HepG2 (cell line): ENCODE measurements at regions not wholly inside any gene's neighbourhood (a gene's known extent, or its start where the extent isn't known, plus 50 kb on each side); places are given as distances from the start of the nearest gene placed in this dataset.

ENCODE experiments used
- FOXO1 ChIP-seq: sonication (generic); formaldehyde crosslinking; IDR thresholded peaks from 2 replicates; pipeline ENCODE4 v1.4.0; 2020; ENCODE audit warnings: missing genetic modification reagents
- HNRNPH1 ChIP-seq: fragments of 200-400 bp; formaldehyde crosslinking; optimal IDR thresholded peaks from 2 replicates; pipeline ENCODE3; 2017; ENCODE audit warnings: mild to moderate bottlenecking, low read depth, low read length
- HOXA9 ChIP-seq: sonication (generic); formaldehyde crosslinking; IDR thresholded peaks from 2 replicates; pipeline ENCODE4 v1.8.1; 2022; ENCODE audit warnings: missing genetic modification reagents, mild to moderate bottlenecking, moderate library complexity, borderline replicate concordance
- NONO ChIP-seq, 2 experiments: fragments of 450-650 bp in 1 of 2; sonication (generic) in 1 of 2; formaldehyde crosslinking in 1 of 2; IDR thresholded peaks in 1 of 2; conservative IDR thresholded peaks in 1 of 2; 2 replicates each; pipeline versions ENCODE4 v1.6.1 to v1.8.0; 2017 to 2022; ENCODE audit warnings: mild to moderate bottlenecking in 1 of 2, missing genetic modification reagents in 1 of 2, moderate library complexity in 1 of 2
- PRMT3 ChIP-seq: sonication (generic); formaldehyde crosslinking; IDR thresholded peaks from 2 replicates; pipeline ENCODE4 v1.8.1; 2022; ENCODE audit warnings: low read depth, mild to moderate bottlenecking, moderate library complexity, missing genetic modification reagents, borderline replicate concordance
- RBAK ChIP-seq: sonication (generic); formaldehyde crosslinking; IDR thresholded peaks from 2 replicates; pipeline ENCODE4 v1.5.1; 2020; ENCODE audit warnings: mild to moderate bottlenecking, missing genetic modification reagents
- RBFOX2 ChIP-seq: fragments of 200-400 bp; formaldehyde crosslinking; IDR thresholded peaks from 2 replicates; pipeline ENCODE4 v1.6.1; 2017; ENCODE audit warnings: low read depth, mild to moderate bottlenecking, low read length
- TBX3 ChIP-seq: fragments of 450-650 bp; IDR thresholded peaks from 2 replicates; pipeline ENCODE4 v1.6.1; 2017; ENCODE audit warnings: antibody characterized with exemption, mild to moderate bottlenecking, inconsistent platforms, borderline replicate concordance
- TFE3 ChIP-seq: IDR thresholded peaks from 2 replicates; pipeline ENCODE4 v1.6.1; 2016
- U2AF2 ChIP-seq: fragments of 200-400 bp; formaldehyde crosslinking; IDR thresholded peaks from 2 replicates; pipeline ENCODE4 v1.6.1; 2017; ENCODE audit warnings: low read depth, mild to moderate bottlenecking, low read length
- ZNF607 ChIP-seq: sonication (generic); formaldehyde crosslinking; IDR thresholded peaks from 2 replicates; pipeline ENCODE4 v1.5.1; 2020; ENCODE audit warnings: missing genetic modification reagents, mild to moderate bottlenecking, borderline replicate concordance
- ZNF639 ChIP-seq: conservative IDR thresholded peaks from 2 replicates; pipeline ENCODE4 v1.6.1; 2018; ENCODE audit warnings: missing genetic modification reagents
- ZNF776 ChIP-seq: sonication (generic); formaldehyde crosslinking; IDR thresholded peaks from 2 replicates; pipeline ENCODE4 v1.4.0; 2020; ENCODE audit warnings: mild to moderate bottlenecking, missing genetic modification reagents
- TF ChIP-seq, protein P1 (sequence below): sonication (generic); formaldehyde crosslinking; IDR thresholded peaks from 2 replicates; pipeline ENCODE4 v1.5.1; 2020; ENCODE audit warnings: mild to moderate bottlenecking, missing genetic modification reagents
- TF ChIP-seq, protein P2 (sequence below): sonication (generic); formaldehyde crosslinking; IDR thresholded peaks from 2 replicates; pipeline ENCODE4 v1.4.0; 2020; ENCODE audit warnings: missing genetic modification reagents

DNA sequence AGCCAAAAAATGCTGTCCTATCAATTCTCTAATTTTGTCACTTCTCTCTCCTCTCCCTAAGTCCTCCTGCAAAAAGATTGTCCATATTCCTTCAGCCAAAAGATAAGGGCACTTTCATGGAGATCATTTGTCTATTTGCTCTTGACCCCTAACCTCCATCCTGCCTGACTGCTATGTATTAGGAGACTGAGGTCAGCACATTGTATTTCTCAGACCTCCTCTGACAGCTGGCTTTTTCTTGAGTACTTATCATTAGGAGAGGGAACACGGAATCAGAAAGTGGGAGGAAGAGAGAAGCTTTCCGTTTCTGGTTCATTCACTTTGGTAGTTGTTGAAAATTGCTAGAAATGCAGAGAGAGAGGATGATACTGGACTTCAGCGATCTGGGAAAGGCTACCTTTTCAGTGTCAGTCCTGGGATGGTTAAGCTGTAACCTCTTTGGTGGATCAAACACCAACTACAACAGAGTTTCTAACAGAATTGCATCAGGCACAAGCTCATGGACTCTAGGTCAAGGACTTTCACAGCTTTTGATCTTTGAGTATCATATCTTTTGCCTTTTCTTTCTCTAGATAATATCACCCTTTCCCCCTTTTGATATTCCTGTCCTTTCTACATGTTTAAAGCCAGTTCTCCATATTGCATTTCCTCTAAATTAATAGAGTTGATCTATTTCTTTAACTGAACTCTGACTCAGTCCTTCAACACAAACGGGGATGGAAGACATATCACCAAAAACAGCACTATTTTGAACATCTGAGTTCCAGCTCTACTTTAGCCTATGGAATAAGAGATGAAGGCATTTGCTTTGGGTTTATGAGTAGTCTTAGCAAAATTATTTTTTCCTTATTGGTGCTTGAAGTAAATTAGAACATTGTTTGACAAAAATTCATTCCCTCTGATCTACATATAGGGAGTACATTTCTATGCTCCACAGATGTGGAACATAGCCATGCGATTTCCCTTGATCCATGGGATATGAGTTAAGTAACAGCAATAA lies 63.3 kb upstream of the KYNU start (continued):
- TF ChIP-seq, protein P1, sequence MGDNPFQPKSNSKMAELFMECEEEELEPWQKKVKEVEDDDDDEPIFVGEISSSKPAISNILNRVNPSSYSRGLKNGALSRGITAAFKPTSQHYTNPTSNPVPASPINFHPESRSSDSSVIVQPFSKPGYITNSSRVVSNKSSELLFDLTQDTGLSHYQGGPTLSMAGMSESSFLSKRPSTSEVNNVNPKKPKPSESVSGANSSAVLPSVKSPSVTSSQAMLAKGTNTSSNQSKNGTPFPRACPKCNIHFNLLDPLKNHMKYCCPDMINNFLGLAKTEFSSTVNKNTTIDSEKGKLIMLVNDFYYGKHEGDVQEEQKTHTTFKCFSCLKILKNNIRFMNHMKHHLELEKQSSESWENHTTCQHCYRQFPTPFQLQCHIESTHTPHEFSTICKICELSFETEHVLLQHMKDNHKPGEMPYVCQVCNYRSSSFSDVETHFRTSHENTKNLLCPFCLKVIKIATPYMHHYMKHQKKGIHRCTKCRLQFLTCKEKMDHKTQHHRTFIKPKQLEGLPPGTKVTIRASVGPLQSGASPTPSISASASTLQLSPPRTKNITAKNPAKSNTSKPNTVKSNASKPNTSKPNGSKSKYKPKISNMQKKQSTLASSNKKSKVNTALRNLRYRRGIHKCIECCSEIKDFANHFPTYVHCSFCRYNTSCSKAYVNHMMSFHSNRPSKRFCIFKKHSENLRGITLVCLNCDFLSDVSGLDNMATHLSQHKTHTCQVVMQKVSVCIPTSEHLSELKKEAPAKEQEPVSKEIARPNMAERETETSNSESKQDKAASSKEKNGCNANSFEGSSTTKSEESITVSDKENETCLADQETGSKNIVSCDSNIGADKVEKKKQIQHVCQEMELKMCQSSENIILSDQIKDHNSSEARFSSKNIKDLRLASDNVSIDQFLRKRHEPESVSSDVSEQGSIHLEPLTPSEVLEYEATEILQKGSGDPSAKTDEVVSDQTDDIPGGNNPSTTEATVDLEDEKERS (CRISPR knock-in tag), result no peak; the same call in 1 of the 2 replicates
- TF ChIP-seq HOXA9 (CRISPR knock-in tag) (no peak), ZNF639 (CRISPR knock-in tag) (no peak), PRMT3 (CRISPR knock-in tag) (no peak), TBX3 (peak; percentile 56; the same call in 1 of the 2 replicates), ZNF607 (CRISPR knock-in tag) (no peak), ZNF776 (CRISPR knock-in tag) (no peak), U2AF2 (no peak), RBAK (CRISPR knock-in tag) (no peak), NONO (IDR thresholded peaks at IDR 0.05) (no peak), NONO (CRISPR knock-in tag; conservative IDR thresholded peaks at IDR 0.05) (no peak), RBFOX2 (0 out of 2 replicates have a peak, but pooled peaks have one; percentile 22), TFE3 (CRISPR knock-in tag) (no peak), FOXO1 (CRISPR knock-in tag) (peak; percentile 50; the same call in 1 of the 2 replicates), HNRNPH1 (no peak)
- TF ChIP-seq, protein P2, sequence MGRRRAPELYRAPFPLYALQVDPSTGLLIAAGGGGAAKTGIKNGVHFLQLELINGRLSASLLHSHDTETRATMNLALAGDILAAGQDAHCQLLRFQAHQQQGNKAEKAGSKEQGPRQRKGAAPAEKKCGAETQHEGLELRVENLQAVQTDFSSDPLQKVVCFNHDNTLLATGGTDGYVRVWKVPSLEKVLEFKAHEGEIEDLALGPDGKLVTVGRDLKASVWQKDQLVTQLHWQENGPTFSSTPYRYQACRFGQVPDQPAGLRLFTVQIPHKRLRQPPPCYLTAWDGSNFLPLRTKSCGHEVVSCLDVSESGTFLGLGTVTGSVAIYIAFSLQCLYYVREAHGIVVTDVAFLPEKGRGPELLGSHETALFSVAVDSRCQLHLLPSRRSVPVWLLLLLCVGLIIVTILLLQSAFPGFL (CRISPR knock-in tag), result no peak
